IPS DF 6.9 (cell line): ENCODE measurements at regions not wholly inside any gene's neighbourhood (a gene's known extent, or its start where the extent isn't known, plus 50 kb on each side); places are given as distances from the start of the nearest gene placed in this dataset.
"Not testable (repeated sequence)": the region's sequence is repeated elsewhere in the genome, so short reads cannot be mapped to it uniquely, and the experiment has no call there.

Experiments
- DNase-seq: peaks from one replicate; pipeline ENCODE4 v3.0.0-alpha.2; 2013; ENCODE audit warnings: low read depth, low spot score
- H3K27ac ChIP-seq: one replicate; pipeline ENCODE4 v1.5.1; 2013; ENCODE audit warnings: low read length, control low read depth
- H3K27me3 ChIP-seq: 2 replicates; pipeline ENCODE4 v1.6.1; 2013; ENCODE audit warnings: mild to moderate bottlenecking, low read length; ENCODE audit not compliant: control insufficient read depth, insufficient read depth
- H3K36me3 ChIP-seq: 2 replicates; pipeline ENCODE4 v1.6.1; 2013; ENCODE audit warnings: low read length; ENCODE audit not compliant: control insufficient read depth, insufficient read depth
- H3K4me1 ChIP-seq: 2 replicates; pipeline ENCODE4 v1.6.1; 2013; ENCODE audit warnings: low read length; ENCODE audit not compliant: control insufficient read depth, insufficient read depth
- H3K4me3 ChIP-seq: 2 replicates; pipeline ENCODE4 v1.5.1; 2013; ENCODE audit warnings: mild to moderate bottlenecking, low read length
- H3K9me3 ChIP-seq: 2 replicates; pipeline ENCODE4 v1.6.1; 2013; ENCODE audit warnings: low read length, inconsistent platforms; ENCODE audit not compliant: control insufficient read depth, insufficient read depth
- WGBS: extraction: QIAGEN DNeasy Blood & Tissue Kit; methylation state at CpG from one replicate; pipeline ENCODE4 v1.1.7; 2013; ENCODE audit warnings: mixed read lengths, missing lambda C conversion rate; ENCODE audit not compliant: insufficient read length, insufficient coverage; 5-methylcytosine and 5-hydroxymethylcytosine counted together

GRCh38 chr17:12195418-12195817, 174.7 kb downstream of the MAP2K4 start:
- Histone ChIP-seq H3K9me3 (no peaks in the 10 kb centered on the region), H3K27me3 (no peaks in the 10 kb centered on the region), H3K4me1 (no peaks in the 10 kb centered on the region), H3K36me3 (no peaks in the 10 kb centered on the region), H3K27ac (no peak overlapping the region), H3K4me3 (no peak overlapping the region)
- WGBS = no CpG with 5 or more reads among the region's 4 CpGs
- no peak for DNase-seq

- DNase-seq = no peak
- Histone ChIP-seq H3K36me3 (no peaks in the 10 kb centered on the region), H3K27me3 (no peaks in the 10 kb centered on the region), H3K4me1 (no peaks in the 10 kb centered on the region), H3K9me3 (no peaks in the 10 kb centered on the region), H3K27ac (no peak overlapping the region), H3K4me3 (no peak overlapping the region)
- no CpG with 5 or more reads among the region's 4 CpGs for WGBS
Observed at GRCh38 chr17:12201294-12201880, 180.7 kb downstream of the MAP2K4 start.

GRCh38 chr17:12209632-12210191, 189.0 kb downstream of the MAP2K4 start:
- Histone ChIP-seq H3K27me3 (no peaks in the 10 kb centered on the region), H3K27ac (no peak overlapping the region), H3K4me1 (no peaks in the 10 kb centered on the region), H3K36me3 (no peaks in the 10 kb centered on the region), H3K4me3 (no peak overlapping the region), H3K9me3 (no peaks in the 10 kb centered on the region)
- no peak for DNase-seq
- WGBS = no CpG with 5 or more reads among the region's 2 CpGs

- DNase-seq, H3K27ac ChIP-seq, H3K4me1 ChIP-seq, H3K9me3 ChIP-seq, H3K36me3 ChIP-seq, H3K4me3 ChIP-seq, H3K27me3 ChIP-seq: not testable (repeated sequence)
- WGBS = no CpG with 5 or more reads among the region's 59 CpGs
Observed at GRCh38 chr17:12220714-12221439, 200.2 kb downstream of the MAP2K4 start.

- H3K27ac ChIP-seq = no peak overlapping the region
- no peak overlapping the region for H3K4me3 ChIP-seq
- H3K27me3 ChIP-seq = no peaks in the 10 kb centered on the region; the same call in 1 of the 2 replicates
- H3K4me1 ChIP-seq = 0 out of 2 replicates have a peak, but pooled peaks cover 1% of the 10 kb centered on the region
- H3K36me3 ChIP-seq = no peaks in the 10 kb centered on the region
- WGBS = no CpG with 5 or more reads among the region's 4 CpGs
- no peaks in the 10 kb centered on the region for H3K9me3 ChIP-seq
- DNase-seq = no peak
Observed at GRCh38 chr17:12222392-12222791, 201.7 kb downstream of the MAP2K4 start.

GRCh38 chr17:12227547-12227946, 206.9 kb downstream of the MAP2K4 start:
- H3K27me3 ChIP-seq = no peaks in the 10 kb centered on the region; the same call in 1 of the 2 replicates
- WGBS = no CpG with 5 or more reads among the region's 7 CpGs
- no peak for DNase-seq
- no peak overlapping the region for H3K4me3 ChIP-seq
- H3K9me3 ChIP-seq = no peaks in the 10 kb centered on the region
- no peak overlapping the region for H3K27ac ChIP-seq
- H3K36me3 ChIP-seq = no peaks in the 10 kb centered on the region
- H3K4me1 ChIP-seq = no peaks in the 10 kb centered on the region

- Histone ChIP-seq H3K27me3 (no peaks in the 10 kb centered on the region; the same call in 1 of the 2 replicates), H3K4me1 (no peaks in the 10 kb centered on the region), H3K27ac (no peak overlapping the region), H3K9me3 (no peaks in the 10 kb centered on the region), H3K4me3 (no peak overlapping the region), H3K36me3 (no peaks in the 10 kb centered on the region)
- DNase-seq = no peak
- WGBS = no CpG with 5 or more reads among the region's 5 CpGs
Observed at GRCh38 chr17:12229335-12229734, 208.7 kb downstream of the MAP2K4 start.

GRCh38 chr17:12230481-12231354, 210.0 kb downstream of the MAP2K4 start:
- Histone ChIP-seq H3K36me3 (no peaks in the 10 kb centered on the region), H3K27ac (no peak overlapping the region), H3K27me3 (no peaks in the 10 kb centered on the region), H3K9me3 (no peaks in the 10 kb centered on the region), H3K4me1 (no peaks in the 10 kb centered on the region), H3K4me3 (no peak overlapping the region)
- no CpG with 5 or more reads among the region's 4 CpGs for WGBS
- DNase-seq = no peak

GRCh38 chr17:12231355-12231682, 210.6 kb downstream of the MAP2K4 start:
- no peaks in the 10 kb centered on the region for H3K4me1 ChIP-seq
- no CpG with 5 or more reads among the region's 2 CpGs for WGBS
- H3K9me3 ChIP-seq = no peaks in the 10 kb centered on the region
- no peak overlapping the region for H3K4me3 ChIP-seq
- H3K36me3 ChIP-seq = no peaks in the 10 kb centered on the region
- H3K27ac ChIP-seq = no peak overlapping the region
- no peaks in the 10 kb centered on the region for H3K27me3 ChIP-seq
- DNase-seq = no peak

- DNase-seq, H3K9me3 ChIP-seq, H3K27me3 ChIP-seq, H3K4me3 ChIP-seq, H3K36me3 ChIP-seq, H3K4me1 ChIP-seq, H3K27ac ChIP-seq: not testable (repeated sequence)
- WGBS = no CpG with 5 or more reads among the region's 5 CpGs
Observed at GRCh38 chr17:12239021-12239420, 218.3 kb downstream of the MAP2K4 start.
